H1 (cell line): ENCODE measurements at regions not wholly inside any gene's neighbourhood (a gene's known extent, or its start where the extent isn't known, plus 50 kb on each side); places are given as distances from the start of the nearest gene placed in this dataset.

ENCODE experiments used
- GTF2F1 ChIP-seq: IDR thresholded peaks from 2 replicates; pipeline ENCODE4 v1.6.1; 2012; ENCODE audit warnings: low read depth, low read length, improper control_type of control experiment, borderline replicate concordance
- JUN ChIP-seq: IDR thresholded peaks from 2 replicates; pipeline ENCODE4 v1.6.1; 2011; ENCODE audit warnings: low read depth, mild to moderate bottlenecking, improper control_type of control experiment, low read length
- SUZ12 ChIP-seq: fragments of 200-600 bp; sonication (generic); IDR thresholded peaks from 2 replicates; pipeline ENCODE4 v1.6.1; 2012; ENCODE audit warnings: mild to moderate bottlenecking, inconsistent platforms, low read length, moderate library complexity, mixed read lengths
- YY1 ChIP-seq: IDR thresholded peaks from 2 replicates; pipeline ENCODE4 v1.6.1; 2011; ENCODE audit warnings: low read depth, mild to moderate bottlenecking, low read length

DNA sequence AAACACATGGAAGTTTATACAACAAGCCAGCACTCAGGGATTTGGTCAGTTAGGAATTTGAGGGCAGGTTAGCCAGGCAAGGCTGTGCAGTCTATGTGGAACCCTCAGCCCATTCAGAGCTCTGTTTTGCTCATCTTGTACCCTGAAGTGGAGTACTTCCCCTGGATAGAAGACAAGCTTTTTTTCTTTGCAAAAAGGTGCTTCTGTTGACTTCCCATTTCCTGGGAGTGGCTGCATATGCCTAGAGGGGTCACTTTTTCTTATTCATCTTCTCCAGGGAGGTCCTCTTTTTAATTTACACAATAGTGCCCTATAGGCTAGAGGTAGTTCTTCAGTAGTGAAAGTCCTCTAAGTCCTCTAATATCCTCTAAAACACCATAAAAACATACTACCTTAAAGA lies 225.0 kb upstream of the P2RY1 start (continued):
- TF ChIP-seq GTF2F1 (no peak), SUZ12 (no peak), JUN (no peak), YY1 (no peak)
